Testis (tissue), 2 donors: ENCODE measurements at regions not wholly inside any gene's neighbourhood (a gene's known extent, or its start where the extent isn't known, plus 50 kb on each side); places are given as distances from the start of the nearest gene placed in this dataset.

Source experiments
- DNase-seq: peaks from one replicate; pipeline ENCODE4 v3.0.0-alpha.2; 2019
- H3K27ac ChIP-seq, 2 donors: fragments of 200-600 bp; sonication (generic); one replicate each; pipeline ENCODE4 v1.5.1; 2019
- H3K27me3 ChIP-seq: fragments of 200-600 bp; sonication (generic); one replicate; pipeline ENCODE4 v1.5.1; 2019
- H3K36me3 ChIP-seq: fragments of 200-600 bp; sonication (generic); one replicate; pipeline ENCODE4 v1.5.1; 2017; ENCODE audit warnings: low read depth; ENCODE audit errors: missing control alignments
- H3K4me1 ChIP-seq: fragments of 200-600 bp; sonication (generic); one replicate; pipeline ENCODE4 v1.5.1; 2019
- H3K4me3 ChIP-seq, 2 donors: fragments of 200-600 bp; sonication (generic); one replicate each; pipeline ENCODE4 v1.5.1; 2017 to 2019
- H3K9me3 ChIP-seq: fragments of 200-600 bp; sonication (generic); one replicate; pipeline ENCODE4 v1.5.1; 2017
- CTCF ChIP-seq, 3 experiments: fragments of 450-650 bp in 2 of 3; fragments of 200-600 bp in 1 of 3; sonication (generic) in 1 of 3; IDR thresholded peaks; one replicate each; pipeline ENCODE4 v1.5.1; 2016 to 2019; ENCODE audit warnings: antibody characterized with exemption in 3 of 3, mild to moderate bottlenecking in 2 of 3, moderate library complexity in 1 of 3
- POLR2A ChIP-seq: fragments of 450-650 bp; IDR thresholded peaks from one replicate; pipeline ENCODE4 v1.6.1; 2017; ENCODE audit warnings: antibody characterized with exemption, mild to moderate bottlenecking, moderate library complexity
- WGBS, 2 donors: methylation state at CpG; one replicate each; pipeline ENCODE4 v1.1.5; 2018; 5-methylcytosine and 5-hydroxymethylcytosine counted together
- intact Hi-C: fragments of 100-400 bp; cut with DNase I; formaldehyde crosslinking; loops from one replicate; pipeline ENCODE4 v1.15.1; 2023; ENCODE audit warnings: low total_unique reads

- H3K9me3 ChIP-seq = no peaks in the 10 kb centered on the region
- H3K36me3 ChIP-seq = no peaks in the 10 kb centered on the region
- no peaks in the 10 kb centered on the region for H3K27me3 ChIP-seq
- intact Hi-C loops = no loop called here
- DNase-seq = no peak
- H3K27ac ChIP-seq = no peak overlapping the region
- TF ChIP-seq POLR2A (no peak), CTCF (IDR thresholded peaks at IDR 0.05) (no peak)
- no peaks in the 10 kb centered on the region for H3K4me1 ChIP-seq
- WGBS, 2 donors = 88 to 91% methylated on average over 5 of the region's 5 CpGs
- no peak overlapping the region for H3K4me3 ChIP-seq
Observed at GRCh38 chr3:18126772-18127171, 298.4 kb downstream of the SATB1 start.

DNA sequence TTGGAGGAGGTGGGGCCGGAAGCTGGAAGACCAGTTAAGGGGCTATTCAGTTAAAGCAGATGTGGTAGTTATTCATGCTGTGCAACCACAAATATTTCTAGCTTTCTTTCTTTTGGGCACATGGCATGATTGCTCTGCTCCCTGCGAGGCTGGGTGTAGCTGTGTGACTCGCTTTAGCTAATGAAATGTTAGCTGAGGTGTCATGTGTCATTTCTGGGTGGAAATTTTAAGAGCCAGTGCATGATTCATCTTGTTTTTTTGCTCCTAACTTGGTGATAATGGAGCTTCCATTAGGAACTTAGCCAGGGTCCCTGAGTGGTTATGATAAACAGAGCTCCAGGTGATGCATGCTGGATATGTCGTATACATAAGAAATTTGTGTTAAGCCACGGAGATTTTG, 300.6 kb downstream of the SATB1 start:
- TF ChIP-seq POLR2A (no peak), CTCF (IDR thresholded peaks at IDR 0.05) (no peak)
- Histone ChIP-seq H3K36me3 (no peaks in the 10 kb centered on the region), H3K27me3 (no peaks in the 10 kb centered on the region), H3K4me1 (no peaks in the 10 kb centered on the region), H3K9me3 (no peaks in the 10 kb centered on the region), H3K4me3 (no peak overlapping the region), H3K27ac (no peak overlapping the region)
- DNase-seq = no peak
- WGBS, 2 donors = 91 to 92% methylated on average over 5 of the region's 5 CpGs
- intact Hi-C loops = no loop called here

DNA sequence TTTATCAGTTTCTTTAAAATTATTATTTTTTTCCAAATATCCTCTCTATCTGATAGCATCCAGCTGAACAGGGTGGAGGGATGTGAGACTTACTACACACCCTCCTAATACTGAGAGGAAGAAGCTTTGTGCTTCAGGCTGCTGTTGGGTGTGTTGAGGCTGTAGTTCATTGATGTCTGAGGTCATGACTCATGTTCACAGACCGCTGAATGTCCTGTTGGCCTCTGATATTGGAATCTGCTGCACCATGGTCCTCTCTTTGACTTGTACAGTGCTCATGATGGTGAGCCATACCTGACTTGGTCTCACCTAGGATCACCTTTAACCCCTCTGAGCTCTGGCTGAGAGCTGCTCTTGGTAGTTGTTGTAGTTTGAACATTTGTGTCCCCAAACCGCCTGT, 302.9 kb downstream of the SATB1 start:
- Histone ChIP-seq H3K4me3 (no peak overlapping the region), H3K9me3 (no peaks in the 10 kb centered on the region), H3K36me3 (no peaks in the 10 kb centered on the region), H3K27me3 (no peaks in the 10 kb centered on the region), H3K27ac (no peak overlapping the region), H3K4me1 (no peaks in the 10 kb centered on the region)
- no peak for DNase-seq
- intact Hi-C loops = no loop called here
- 84 to 89% methylated on average over 2 of the region's 2 CpGs for WGBS, 2 donors
- TF ChIP-seq POLR2A (no peak), CTCF (IDR thresholded peaks at IDR 0.05) (no peak)

DNA sequence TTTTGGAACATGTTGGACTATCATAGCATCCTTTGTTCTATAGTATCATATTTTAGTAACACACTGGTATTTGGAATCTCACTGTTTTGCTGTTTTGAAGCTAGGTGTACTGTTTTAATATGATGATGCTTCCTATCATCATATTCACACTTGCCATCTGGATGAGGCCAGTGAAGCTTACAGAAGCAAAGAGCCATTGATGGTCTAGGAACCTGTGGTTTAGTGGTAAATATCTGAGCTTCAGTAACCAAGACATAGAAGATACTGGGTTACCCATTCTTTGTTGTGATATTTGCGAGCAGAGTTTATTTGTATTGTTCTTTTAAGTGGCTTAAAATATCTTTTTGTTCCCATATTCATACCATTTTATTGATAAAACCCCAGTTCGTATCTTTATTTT, 304.1 kb downstream of the SATB1 start:
- H3K27me3 ChIP-seq = no peaks in the 10 kb centered on the region
- intact Hi-C loops = no loop called here
- no peak for DNase-seq
- TF ChIP-seq POLR2A (no peak), CTCF (IDR thresholded peaks at IDR 0.05) (no peak)
- H3K9me3 ChIP-seq = no peaks in the 10 kb centered on the region
- no peak overlapping the region for H3K27ac ChIP-seq
- no peaks in the 10 kb centered on the region for H3K36me3 ChIP-seq
- no peak overlapping the region for H3K4me3 ChIP-seq
- 93 to 96% methylated on average over 2 of the region's 2 CpGs for WGBS, 2 donors
- H3K4me1 ChIP-seq = no peaks in the 10 kb centered on the region

GRCh38 chr3:18119866-18120265, 305.3 kb downstream of the SATB1 start:
- no peak for DNase-seq
- 78 to 81% methylated on average over 5 of the region's 5 CpGs for WGBS, 2 donors
- no peaks in the 10 kb centered on the region for H3K4me1 ChIP-seq
- H3K27ac ChIP-seq = no peak overlapping the region
- H3K36me3 ChIP-seq = no peaks in the 10 kb centered on the region
- TF ChIP-seq POLR2A (no peak), CTCF (IDR thresholded peaks at IDR 0.05) (no peak)
- intact Hi-C loops = no loop called here
- H3K9me3 ChIP-seq = no peaks in the 10 kb centered on the region
- no peak overlapping the region for H3K4me3 ChIP-seq
- no peaks in the 10 kb centered on the region for H3K27me3 ChIP-seq
